ENCODE measurements at regions not wholly inside any gene's neighbourhood (a gene's known extent, or its start where the extent isn't known, plus 50 kb on each side); places are given as distances from the start of the nearest gene placed in this dataset.

- TF ChIP-seq PATZ1 (CRISPR knock-in tag; IDR thresholded peaks at IDR 0.05; ENCODE audit: borderline replicate concordance), result no peak
Observed at GRCh38 chr1:30143517-30143916, 579.9 kb downstream of the MATN1 start (continued).

- no peak for ATAC-seq
- TF ChIP-seq ZC3H10 (CRISPR knock-in tag; IDR thresholded peaks at IDR 0.05) (no peak), CREB5 (CRISPR knock-in tag; IDR thresholded peaks at IDR 0.05; ENCODE audit: low read depth) (no peak), ZFP30 (CRISPR knock-in tag; IDR thresholded peaks at IDR 0.05) (no peak), TOX (CRISPR knock-in tag; IDR thresholded peaks at IDR 0.05; ENCODE audit: borderline replicate concordance) (no peak), CSDC2 (CRISPR knock-in tag; IDR thresholded peaks at IDR 0.05) (no peak), TCF4 (CRISPR knock-in tag; IDR thresholded peaks at IDR 0.05; ENCODE audit: borderline replicate concordance) (no peak), TSHZ2 (CRISPR knock-in tag; IDR thresholded peaks at IDR 0.05) (no peak), SNAI2 (CRISPR knock-in tag; IDR thresholded peaks at IDR 0.05) (no peak)
Observed at GRCh38 chr1:30140566-30140965, 582.8 kb downstream of the MATN1 start.

GRCh38 chr1:30138891-30139290 is 584.5 kb downstream of the MATN1 start:
- no peak for ATAC-seq
- no peak for TF ChIP-seq ARNTL (CRISPR knock-in tag; IDR thresholded peaks at IDR 0.05; ENCODE audit: borderline replicate concordance, low read depth)
- TF ChIP-seq CSDC2 (CRISPR knock-in tag; IDR thresholded peaks at IDR 0.05), result no peak
- no peak for TF ChIP-seq SNAI2 (CRISPR knock-in tag; IDR thresholded peaks at IDR 0.05)
- no peak for TF ChIP-seq ISL1 (CRISPR knock-in tag; IDR thresholded peaks at IDR 0.05)
- no peak for TF ChIP-seq GLIS3 (CRISPR knock-in tag; IDR thresholded peaks at IDR 0.05)
- no peak for TF ChIP-seq TCF4 (CRISPR knock-in tag; IDR thresholded peaks at IDR 0.05; ENCODE audit: borderline replicate concordance)
- no peak for TF ChIP-seq CREB5 (CRISPR knock-in tag; IDR thresholded peaks at IDR 0.05; ENCODE audit: low read depth)
- TF ChIP-seq RARB (CRISPR knock-in tag; IDR thresholded peaks at IDR 0.05), result no peak
- TF ChIP-seq ZNF70 (CRISPR knock-in tag; IDR thresholded peaks at IDR 0.05), result no peak
- no peak for TF ChIP-seq ZC3H10 (CRISPR knock-in tag; IDR thresholded peaks at IDR 0.05)

GRCh38 chr1:30137001-30137400 is 586.4 kb downstream of the MATN1 start:
- no peak for TF ChIP-seq ZNF8 (CRISPR knock-in tag; IDR thresholded peaks at IDR 0.05)
- no peak for TF ChIP-seq ISL1 (CRISPR knock-in tag; IDR thresholded peaks at IDR 0.05)
- TF ChIP-seq ESRRG (CRISPR knock-in tag; IDR thresholded peaks at IDR 0.05), result no peak
- no peak for TF ChIP-seq PPARA (CRISPR knock-in tag; IDR thresholded peaks at IDR 0.05; ENCODE audit: borderline replicate concordance)
- no peak for TF ChIP-seq TOX (CRISPR knock-in tag; IDR thresholded peaks at IDR 0.05; ENCODE audit: borderline replicate concordance)
- TF ChIP-seq ZFP30 (CRISPR knock-in tag; IDR thresholded peaks at IDR 0.05), result no peak
- TF ChIP-seq CSDC2 (CRISPR knock-in tag; IDR thresholded peaks at IDR 0.05), result no peak
- TF ChIP-seq ZC3H10 (CRISPR knock-in tag; IDR thresholded peaks at IDR 0.05), result no peak
- TF ChIP-seq SNAI2 (CRISPR knock-in tag; IDR thresholded peaks at IDR 0.05), result no peak
- TF ChIP-seq ZFP3 (CRISPR knock-in tag; IDR thresholded peaks at IDR 0.05), result no peak
- no peak for TF ChIP-seq OSR1 (CRISPR knock-in tag; IDR thresholded peaks at IDR 0.05)
- TF ChIP-seq CSRNP3 (CRISPR knock-in tag; IDR thresholded peaks at IDR 0.05), result no peak
- no peak for TF ChIP-seq PATZ1 (CRISPR knock-in tag; IDR thresholded peaks at IDR 0.05; ENCODE audit: borderline replicate concordance)
- no peak for TF ChIP-seq TSHZ2 (CRISPR knock-in tag; IDR thresholded peaks at IDR 0.05)
- no peak for TF ChIP-seq GLIS3 (CRISPR knock-in tag; IDR thresholded peaks at IDR 0.05)
- ATAC-seq, result no peak
